Mesothelial cell of epicardium (in vitro differentiated cells): ENCODE measurements at regions not wholly inside any gene's neighbourhood (a gene's known extent, or its start where the extent isn't known, plus 50 kb on each side); places are given as distances from the start of the nearest gene placed in this dataset.

Experiments used
- DNase-seq, 2 experiments: peaks; one replicate each; pipeline ENCODE4 v3.0.0; 2021; ENCODE audit warnings: low spot score in 2 of 2; ENCODE audit not compliant: unreplicated experiment in 2 of 2
- H3K27ac Mint-ChIP-seq: 2 replicates; pipeline ENCODE4 v1.8.0; 2021; ENCODE audit warnings: mixed read lengths
- H3K27me3 Mint-ChIP-seq: 2 replicates; pipeline ENCODE4 v1.8.0; 2021; ENCODE audit warnings: low read depth, mixed read lengths
- H3K36me3 Mint-ChIP-seq: 2 replicates; pipeline ENCODE4 v1.8.0; 2021; ENCODE audit warnings: mixed read lengths
- H3K4me1 Mint-ChIP-seq: 2 replicates; pipeline ENCODE4 v1.8.0; 2021; ENCODE audit warnings: mixed read lengths
- H3K4me3 Mint-ChIP-seq: 2 replicates; pipeline ENCODE4 v1.8.0; 2021; ENCODE audit warnings: mild to moderate bottlenecking, moderate library complexity, mixed read lengths
- H3K9me3 Mint-ChIP-seq: 2 replicates; pipeline ENCODE4 v1.8.0; 2021; ENCODE audit warnings: mixed read lengths
- CTCF ChIP-seq: fragments of 200-600 bp; sonication (generic); IDR thresholded peaks from one replicate; pipeline ENCODE4 v1.5.0; 2021; ENCODE audit warnings: antibody characterized with exemption; ENCODE audit not compliant: unreplicated experiment

GRCh38 chr6:67653561-67653960, 981.5 kb upstream of the ADGRB3 start:
- Mint-ChIP-seq H3K4me3 (no peak overlapping the region), H3K4me1 (no peaks in the 10 kb centered on the region), H3K27me3 (no peaks in the 10 kb centered on the region), H3K9me3 (no peaks in the 10 kb centered on the region), H3K27ac (no peak overlapping the region), H3K36me3 (no peaks in the 10 kb centered on the region)
- TF ChIP-seq CTCF = no peak
- no peak for DNase-seq

- H3K4me1 Mint-ChIP-seq = no peaks in the 10 kb centered on the region
- no peaks in the 10 kb centered on the region for H3K36me3 Mint-ChIP-seq
- no peak for DNase-seq
- no peaks in the 10 kb centered on the region for H3K9me3 Mint-ChIP-seq
- H3K27me3 Mint-ChIP-seq = no peaks in the 10 kb centered on the region
- TF ChIP-seq CTCF = no peak
- no peak overlapping the region for H3K4me3 Mint-ChIP-seq
- no peak overlapping the region for H3K27ac Mint-ChIP-seq
Measured at GRCh38 chr6:67646550-67646949, 988.5 kb upstream of the ADGRB3 start.

- Mint-ChIP-seq H3K4me1 (no peaks in the 10 kb centered on the region), H3K4me3 (no peak overlapping the region), H3K9me3 (no peaks in the 10 kb centered on the region), H3K36me3 (no peaks in the 10 kb centered on the region), H3K27ac (no peak overlapping the region), H3K27me3 (no peaks in the 10 kb centered on the region)
- TF ChIP-seq CTCF = no peak
- no peak for DNase-seq
Measured at GRCh38 chr6:67643281-67643680, 991.8 kb upstream of the ADGRB3 start.

GRCh38 chr6:67642582-67642981, 992.5 kb upstream of the ADGRB3 start:
- Mint-ChIP-seq H3K4me1 (no peaks in the 10 kb centered on the region), H3K36me3 (no peaks in the 10 kb centered on the region), H3K27ac (no peak overlapping the region), H3K4me3 (no peak overlapping the region), H3K27me3 (no peaks in the 10 kb centered on the region), H3K9me3 (no peaks in the 10 kb centered on the region)
- no peak for DNase-seq
- TF ChIP-seq CTCF = no peak

GRCh38 chr6:67640484-67640883, 994.6 kb upstream of the ADGRB3 start:
- H3K27ac Mint-ChIP-seq = no peak overlapping the region
- H3K4me1 Mint-ChIP-seq = no peaks in the 10 kb centered on the region
- no peak for DNase-seq
- no peak for TF ChIP-seq CTCF
- H3K4me3 Mint-ChIP-seq = no peak overlapping the region
- no peaks in the 10 kb centered on the region for H3K36me3 Mint-ChIP-seq
- H3K9me3 Mint-ChIP-seq = no peaks in the 10 kb centered on the region
- H3K27me3 Mint-ChIP-seq = no peaks in the 10 kb centered on the region

- no peak for DNase-seq
- no peak for TF ChIP-seq CTCF
Measured at GRCh38 chr6:67639161-67639560, 995.9 kb upstream of the ADGRB3 start.

More at GRCh38 chr6:67639161-67639560, 995.9 kb upstream of the ADGRB3 start:
- peaks cover 10% of the 10 kb centered on the region for H3K9me3 Mint-ChIP-seq
- no peak overlapping the region for H3K4me3 Mint-ChIP-seq
- no peak overlapping the region for H3K27ac Mint-ChIP-seq
- H3K27me3 Mint-ChIP-seq = no peaks in the 10 kb centered on the region
- no peaks in the 10 kb centered on the region for H3K4me1 Mint-ChIP-seq
- no peaks in the 10 kb centered on the region for H3K36me3 Mint-ChIP-seq
